ENCODE measurements at regions not wholly inside any gene's neighbourhood (a gene's known extent, or its start where the extent isn't known, plus 50 kb on each side); places are given as distances from the start of the nearest gene placed in this dataset.

GRCh38 chr9:16098306-16098705, 545.5 kb downstream of the CCDC171 start:
- TF ChIP-seq BACH1 (tag; IDR thresholded peaks at IDR 0.05) (no peak), TEAD2 (tag; IDR thresholded peaks at IDR 0.05) (no peak), TAF1 (IDR thresholded peaks at IDR 0.05; ENCODE audit: control insufficient read depth, extremely low read depth, insufficient read depth, low read length, severe bottlenecking) (no peak), BRCA1 (IDR thresholded peaks at IDR 0.05) (no peak), BRCA1 (CRISPR knock-in tag; IDR thresholded peaks at IDR 0.05) (no peak)

Measured in K562 (cell line).